Right atrium auricular region (tissue), 2 donors: ENCODE measurements at regions not wholly inside any gene's neighbourhood (a gene's known extent, or its start where the extent isn't known, plus 50 kb on each side); places are given as distances from the start of the nearest gene placed in this dataset.

ENCODE experiments used
- DNase-seq: peaks from one replicate; pipeline ENCODE4 v3.0.0-alpha.2; 2019; ENCODE audit warnings: low spot score
- H3K27ac ChIP-seq, 2 donors: fragments of 200-600 bp; sonication (generic); 1 replicate in 1 of 2; 2 replicates in 1 of 2; pipeline ENCODE4 v1.5.1; 2016 to 2019
- H3K27me3 ChIP-seq, 2 donors: fragments of 200-600 bp; sonication (generic); one replicate each; pipeline versions ENCODE4 v1.5.1 to v1.6.0; 2017 to 2019
- H3K36me3 ChIP-seq: fragments of 200-600 bp; sonication (generic); one replicate; pipeline ENCODE4 v1.5.1; 2016
- H3K4me1 ChIP-seq, 2 donors: fragments of 200-600 bp; sonication (generic); one replicate each; pipeline versions ENCODE4 v1.5.1 to v1.6.0; 2017 to 2019
- H3K4me3 ChIP-seq, 2 donors: fragments of 200-600 bp; sonication (generic); 1 replicate in 1 of 2; 2 replicates in 1 of 2; pipeline ENCODE4 v1.5.1; 2017 to 2019; ENCODE audit warnings: mild to moderate bottlenecking in 1 of 2, moderate library complexity in 1 of 2
- H3K9me3 ChIP-seq, 2 donors: fragments of 200-600 bp; sonication (generic); one replicate each; pipeline ENCODE4 v1.5.1; 2019
- CTCF ChIP-seq, 2 donors: fragments of 200-600 bp; sonication (generic); IDR thresholded peaks; one replicate each; pipeline ENCODE4 v1.5.1; 2019; ENCODE audit warnings: antibody characterized with exemption in 2 of 2

GRCh38 chr12:59973515-59973914 lies 377.7 kb downstream of the SLC16A7 start:
- H3K27me3 ChIP-seq: no peaks in the 10 kb centered on the region
- no peaks in the 10 kb centered on the region for H3K36me3 ChIP-seq
- no peak for DNase-seq
- no peak for TF ChIP-seq CTCF (IDR thresholded peaks at IDR 0.05)
- no peak overlapping the region for H3K27ac ChIP-seq
- H3K9me3 ChIP-seq: no peaks in the 10 kb centered on the region
- no peak overlapping the region for H3K4me3 ChIP-seq
- H3K4me1 ChIP-seq: no peaks in the 10 kb centered on the region

GRCh38 chr12:59977779-59978178 lies 381.9 kb downstream of the SLC16A7 start:
- Histone ChIP-seq H3K27me3 (no peaks in the 10 kb centered on the region), H3K4me3 (no peak overlapping the region), H3K9me3 (no peaks in the 10 kb centered on the region), H3K36me3 (no peaks in the 10 kb centered on the region), H3K4me1 (no peaks in the 10 kb centered on the region), H3K27ac (no peak overlapping the region)
- no peak for DNase-seq
- TF ChIP-seq CTCF (IDR thresholded peaks at IDR 0.05): no peak

GRCh38 chr12:59980476-59980875 lies 384.6 kb downstream of the SLC16A7 start:
- H3K4me3 ChIP-seq: no peak overlapping the region

GRCh38 chr12:59999291-59999690 lies 403.5 kb downstream of the SLC16A7 start:
- DNase-seq: no peak
- no peaks in the 10 kb centered on the region for H3K36me3 ChIP-seq
- H3K4me1 ChIP-seq: no peaks in the 10 kb centered on the region
- TF ChIP-seq CTCF (IDR thresholded peaks at IDR 0.05): no peak
- no peaks in the 10 kb centered on the region for H3K27me3 ChIP-seq
- H3K9me3 ChIP-seq: no peaks in the 10 kb centered on the region
- no peak overlapping the region for H3K4me3 ChIP-seq
- no peak overlapping the region for H3K27ac ChIP-seq

More at GRCh38 chr12:59980476-59980875, 384.6 kb downstream of the SLC16A7 start:
- no peaks in the 10 kb centered on the region for H3K27me3 ChIP-seq
- H3K27ac ChIP-seq: no peak overlapping the region
- no peak for TF ChIP-seq CTCF (IDR thresholded peaks at IDR 0.05)
- no peaks in the 10 kb centered on the region for H3K9me3 ChIP-seq
- no peaks in the 10 kb centered on the region for H3K4me1 ChIP-seq
- H3K36me3 ChIP-seq: no peaks in the 10 kb centered on the region
- no peak for DNase-seq

GRCh38 chr12:60010486-60010885 lies 414.7 kb downstream of the SLC16A7 start:
- H3K4me3 ChIP-seq: no peak overlapping the region
- no peaks in the 10 kb centered on the region for H3K36me3 ChIP-seq
- H3K27ac ChIP-seq: no peak overlapping the region
- no peaks in the 10 kb centered on the region for H3K4me1 ChIP-seq
- no peak for TF ChIP-seq CTCF (IDR thresholded peaks at IDR 0.05)
- no peak for DNase-seq
- H3K9me3 ChIP-seq: no peaks in the 10 kb centered on the region
- no peaks in the 10 kb centered on the region for H3K27me3 ChIP-seq

- no peak for TF ChIP-seq CTCF (IDR thresholded peaks at IDR 0.05)
- no peak overlapping the region for H3K4me3 ChIP-seq
- H3K27me3 ChIP-seq: no peaks in the 10 kb centered on the region
- no peak for DNase-seq
- H3K4me1 ChIP-seq: no peaks in the 10 kb centered on the region
- no peaks in the 10 kb centered on the region for H3K9me3 ChIP-seq
- H3K27ac ChIP-seq: no peak overlapping the region
- no peaks in the 10 kb centered on the region for H3K36me3 ChIP-seq
Observed at GRCh38 chr12:60012659-60013058, 416.8 kb downstream of the SLC16A7 start.
